Suprapubic skin (tissue), 4 donors: ENCODE measurements at regions not wholly inside any gene's neighbourhood (a gene's known extent, or its start where the extent isn't known, plus 50 kb on each side); places are given as distances from the start of the nearest gene placed in this dataset.

Experiments
- DNase-seq, 2 donors: peaks; one replicate each; pipeline ENCODE4 v3.0.0-alpha.2; 2019; ENCODE audit warnings: low spot score in 2 of 2
- H3K27ac ChIP-seq: fragments of 200-600 bp; sonication (generic); one replicate; pipeline ENCODE4 v1.5.1; 2019
- H3K27me3 ChIP-seq: fragments of 200-600 bp; sonication (generic); one replicate; pipeline ENCODE4 v1.5.1; 2019
- H3K36me3 ChIP-seq: fragments of 200-600 bp; sonication (generic); one replicate; pipeline ENCODE4 v1.5.1; 2019
- H3K4me1 ChIP-seq: fragments of 200-600 bp; sonication (generic); one replicate; pipeline ENCODE4 v1.5.1; 2019
- H3K4me3 ChIP-seq: fragments of 200-600 bp; sonication (generic); one replicate; pipeline ENCODE4 v1.5.1; 2019; ENCODE audit warnings: mild to moderate bottlenecking
- H3K9me3 ChIP-seq: fragments of 200-600 bp; sonication (generic); one replicate; pipeline ENCODE4 v1.5.1; 2019
- CTCF ChIP-seq, 2 donors: fragments of 200-600 bp in 1 of 2; fragments of 450-650 bp in 1 of 2; sonication (generic) in 1 of 2; IDR thresholded peaks; one replicate each; pipeline ENCODE4 v1.5.1; 2016 to 2019; ENCODE audit warnings: antibody characterized with exemption in 2 of 2, mild to moderate bottlenecking in 1 of 2, moderate library complexity in 1 of 2
- EP300 ChIP-seq: sonication (generic); formaldehyde crosslinking; IDR thresholded peaks from one replicate; pipeline ENCODE4 v1.6.1; 2017; ENCODE audit warnings: antibody characterized with exemption
- POLR2A ChIP-seq, 2 donors: fragments of 450-650 bp; IDR thresholded peaks; one replicate each; pipeline ENCODE4 v1.6.1; 2017; ENCODE audit warnings: antibody characterized with exemption in 2 of 2, mild to moderate bottlenecking in 2 of 2, moderate library complexity in 2 of 2
- POLR2AphosphoS5 ChIP-seq, 3 donors: sonication (generic); formaldehyde crosslinking; IDR thresholded peaks; one replicate each; pipeline ENCODE4 v1.6.1; 2017; ENCODE audit warnings: antibody characterized with exemption in 3 of 3
- WGBS: methylation state at CpG from one replicate; pipeline ENCODE4 v1.1.5; 2018; 5-methylcytosine and 5-hydroxymethylcytosine counted together

GRCh38 chr7:79785556-79785955, 332.1 kb upstream of the MAGI2 start:
- Histone ChIP-seq H3K36me3 (no peaks in the 10 kb centered on the region), H3K4me1 (no peaks in the 10 kb centered on the region), H3K27me3 (no peaks in the 10 kb centered on the region), H3K9me3 (no peaks in the 10 kb centered on the region), H3K4me3 (no peak overlapping the region), H3K27ac (no peak overlapping the region)
- TF ChIP-seq POLR2AphosphoS5 (IDR thresholded peaks at IDR 0.05), result no peak
- no peak for TF ChIP-seq CTCF (IDR thresholded peaks at IDR 0.05)
- no peak for TF ChIP-seq POLR2A (IDR thresholded peaks at IDR 0.05)
- TF ChIP-seq EP300, result no peak
- no peak for DNase-seq
- WGBS, result 58% methylated on average over 3 of the region's 3 CpGs

- Histone ChIP-seq H3K36me3 (no peaks in the 10 kb centered on the region), H3K4me1 (no peaks in the 10 kb centered on the region), H3K4me3 (no peak overlapping the region), H3K27me3 (no peaks in the 10 kb centered on the region), H3K27ac (no peak overlapping the region), H3K9me3 (no peaks in the 10 kb centered on the region)
- TF ChIP-seq CTCF (IDR thresholded peaks at IDR 0.05), result no peak
- TF ChIP-seq POLR2A (IDR thresholded peaks at IDR 0.05), result no peak
- no peak for TF ChIP-seq EP300
- no peak for TF ChIP-seq POLR2AphosphoS5 (IDR thresholded peaks at IDR 0.05)
- no peak for DNase-seq
These were observed 329.4 kb upstream of the MAGI2 start for GRCh38 chr7:79782906-79783305.

DNA sequence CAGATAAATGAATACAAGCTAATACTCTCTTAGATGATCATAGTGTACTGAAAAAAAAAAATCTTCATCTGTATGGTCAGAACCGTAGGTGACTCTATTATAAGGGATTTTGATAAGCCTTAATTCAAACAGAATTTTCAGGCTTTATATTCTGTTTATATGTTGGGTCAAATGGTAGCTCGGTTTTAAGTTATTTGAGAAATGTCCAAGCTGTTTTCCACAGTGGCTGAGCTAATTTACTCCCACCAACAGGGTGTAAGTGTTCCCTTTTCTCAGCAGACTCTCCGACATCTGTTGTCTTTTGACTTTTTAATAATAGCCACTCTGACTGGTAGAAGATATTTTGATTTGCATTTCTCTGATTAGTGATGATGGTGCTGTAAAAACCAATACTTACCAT, 328.8 kb upstream of the MAGI2 start:
- Histone ChIP-seq H3K27ac (no peak overlapping the region), H3K27me3 (no peaks in the 10 kb centered on the region), H3K4me1 (no peaks in the 10 kb centered on the region), H3K36me3 (no peaks in the 10 kb centered on the region), H3K9me3 (no peaks in the 10 kb centered on the region), H3K4me3 (no peak overlapping the region)
- TF ChIP-seq POLR2AphosphoS5 (IDR thresholded peaks at IDR 0.05) (no peak), POLR2A (IDR thresholded peaks at IDR 0.05) (no peak), CTCF (IDR thresholded peaks at IDR 0.05) (no peak), EP300 (no peak)
- WGBS, result 70% methylated on average over 3 of the region's 3 CpGs
- no peak for DNase-seq

- DNase-seq, result no peak
- H3K4me3 ChIP-seq, result no peak overlapping the region
- no peaks in the 10 kb centered on the region for H3K36me3 ChIP-seq
- TF ChIP-seq EP300 (no peak), POLR2A (IDR thresholded peaks at IDR 0.05) (no peak), POLR2AphosphoS5 (IDR thresholded peaks at IDR 0.05) (no peak), CTCF (IDR thresholded peaks at IDR 0.05) (no peak)
- H3K4me1 ChIP-seq, result no peaks in the 10 kb centered on the region
- 46% methylated on average over 4 of the region's 4 CpGs for WGBS
- no peak overlapping the region for H3K27ac ChIP-seq
- no peaks in the 10 kb centered on the region for H3K9me3 ChIP-seq
- no peaks in the 10 kb centered on the region for H3K27me3 ChIP-seq
These were observed 328.2 kb upstream of the MAGI2 start for GRCh38 chr7:79781716-79782115.

- H3K9me3 ChIP-seq, result no peaks in the 10 kb centered on the region
- no peak for DNase-seq
- TF ChIP-seq POLR2A (IDR thresholded peaks at IDR 0.05), result no peak
- H3K4me1 ChIP-seq, result no peaks in the 10 kb centered on the region
- no peak overlapping the region for H3K27ac ChIP-seq
- H3K36me3 ChIP-seq, result no peaks in the 10 kb centered on the region
- H3K27me3 ChIP-seq, result no peaks in the 10 kb centered on the region
- 77% methylated on average over 9 of the region's 9 CpGs for WGBS
- no peak overlapping the region for H3K4me3 ChIP-seq
These were observed 325.6 kb upstream of the MAGI2 start for GRCh38 chr7:79778786-79779770.
